AG04450 (cell line): ENCODE measurements at regions not wholly inside any gene's neighbourhood (a gene's known extent, or its start where the extent isn't known, plus 50 kb on each side); places are given as distances from the start of the nearest gene placed in this dataset.
"Not testable (repeated sequence)": the region's sequence is repeated elsewhere in the genome, so short reads cannot be mapped to it uniquely, and the experiment has no call there.

Source experiments
- CTCF ChIA-PET: fragments of 300-600, 350-600 bp; formaldehyde crosslinking; extraction: SDS; loops from one replicate; lab custom pipeline; 2022; ENCODE audit warnings: antibody characterized with exemption, inconsistent platforms; lab: Charles Lee
- POLR2A ChIA-PET: fragments of 350-600 bp; formaldehyde crosslinking; extraction: SDS; loops from one replicate; lab custom pipeline; 2021; ENCODE audit warnings: antibody characterized with exemption, inconsistent platforms; lab: Yijun Ruan, JAX
- DNase-seq: peaks from one replicate; pipeline ENCODE4 v3.0.0-alpha.2; 2011; ENCODE audit warnings: low read depth, low spot score
- H3K27ac ChIP-seq: one replicate; pipeline ENCODE4 v1.5.1; 2012; ENCODE audit warnings: low read depth, low read length, control low read depth
- H3K27me3 ChIP-seq: one replicate; pipeline ENCODE4 v1.6.0; 2012; ENCODE audit warnings: low read length; ENCODE audit not compliant: control insufficient read depth, insufficient read depth
- H3K4me3 ChIP-seq: 2 replicates; pipeline ENCODE4 v1.5.1; 2011; ENCODE audit warnings: mild to moderate bottlenecking, low read depth, low read length, control low read depth
- H3K9me3 ChIP-seq: 2 replicates; pipeline ENCODE4 v1.5.1; 2012; ENCODE audit warnings: low read length; ENCODE audit not compliant: control insufficient read depth, insufficient read depth
- TF ChIP-seq, protein P1 (sequence below): IDR thresholded peaks from 2 replicates; pipeline ENCODE4 v1.5.1; 2011; ENCODE audit warnings: low read depth, low read length, control low read depth, inconsistent platforms

GRCh38 chr13:80677227-80677626, 336.3 kb upstream of the SPRY2 start:
- DNase-seq, result no peak
- ChIA-PET POLR2A (no interaction called here), CTCF (no interaction called here)
- no peak overlapping the region for H3K27ac ChIP-seq
- TF ChIP-seq, protein P1, sequence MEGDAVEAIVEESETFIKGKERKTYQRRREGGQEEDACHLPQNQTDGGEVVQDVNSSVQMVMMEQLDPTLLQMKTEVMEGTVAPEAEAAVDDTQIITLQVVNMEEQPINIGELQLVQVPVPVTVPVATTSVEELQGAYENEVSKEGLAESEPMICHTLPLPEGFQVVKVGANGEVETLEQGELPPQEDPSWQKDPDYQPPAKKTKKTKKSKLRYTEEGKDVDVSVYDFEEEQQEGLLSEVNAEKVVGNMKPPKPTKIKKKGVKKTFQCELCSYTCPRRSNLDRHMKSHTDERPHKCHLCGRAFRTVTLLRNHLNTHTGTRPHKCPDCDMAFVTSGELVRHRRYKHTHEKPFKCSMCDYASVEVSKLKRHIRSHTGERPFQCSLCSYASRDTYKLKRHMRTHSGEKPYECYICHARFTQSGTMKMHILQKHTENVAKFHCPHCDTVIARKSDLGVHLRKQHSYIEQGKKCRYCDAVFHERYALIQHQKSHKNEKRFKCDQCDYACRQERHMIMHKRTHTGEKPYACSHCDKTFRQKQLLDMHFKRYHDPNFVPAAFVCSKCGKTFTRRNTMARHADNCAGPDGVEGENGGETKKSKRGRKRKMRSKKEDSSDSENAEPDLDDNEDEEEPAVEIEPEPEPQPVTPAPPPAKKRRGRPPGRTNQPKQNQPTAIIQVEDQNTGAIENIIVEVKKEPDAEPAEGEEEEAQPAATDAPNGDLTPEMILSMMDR, result no peak
- peaks cover 3% of the 10 kb centered on the region for H3K9me3 ChIP-seq
- no peak overlapping the region for H3K4me3 ChIP-seq
- no peaks in the 10 kb centered on the region for H3K27me3 ChIP-seq

DNA sequence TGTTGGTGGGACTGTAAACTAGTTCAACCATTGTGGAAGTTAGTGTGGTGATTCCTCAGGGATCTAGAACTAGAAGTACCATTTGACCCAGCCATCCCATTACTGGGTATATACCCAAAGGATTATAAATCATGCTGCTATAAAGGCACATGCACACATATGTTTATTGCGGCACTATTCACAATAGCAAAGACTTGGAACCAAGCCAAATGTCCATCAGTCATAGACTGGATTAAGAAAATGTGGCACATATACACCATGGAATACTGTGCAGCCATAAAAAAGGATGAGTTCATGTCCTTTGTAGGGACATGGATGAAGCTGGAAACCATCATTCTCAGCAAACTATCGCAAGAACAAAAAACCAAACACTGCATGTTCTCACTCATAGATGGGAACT, 334.5 kb upstream of the SPRY2 start:
- H3K9me3 ChIP-seq, POLR2A ChIA-PET, H3K27me3 ChIP-seq, H3K4me3 ChIP-seq, DNase-seq, H3K27ac ChIP-seq, CTCF ChIA-PET: not testable (repeated sequence)

- ChIA-PET POLR2A (no interaction called here), CTCF (no interaction called here)
- H3K27ac ChIP-seq, result no peak overlapping the region
- H3K9me3 ChIP-seq, result no peaks in the 10 kb centered on the region
- no peaks in the 10 kb centered on the region for H3K27me3 ChIP-seq
- no peak overlapping the region for H3K4me3 ChIP-seq
- DNase-seq, result no peak
- TF ChIP-seq, protein P1, result no peak
Observed at GRCh38 chr13:80671773-80672172, 330.8 kb upstream of the SPRY2 start.

- Histone ChIP-seq H3K4me3 (no peak overlapping the region), H3K27me3 (no peaks in the 10 kb centered on the region), H3K27ac (no peak overlapping the region), H3K9me3 (no peaks in the 10 kb centered on the region)
- TF ChIP-seq, protein P1, result no peak
- CTCF ChIA-PET, result no interaction called here
- DNase-seq, result no peak
- POLR2A ChIA-PET, result no interaction called here
Observed at GRCh38 chr13:80669112-80669511, 328.2 kb upstream of the SPRY2 start.

GRCh38 chr13:80668452-80668851, 327.5 kb upstream of the SPRY2 start:
- ChIA-PET POLR2A (no interaction called here), CTCF (no interaction called here)
- H3K4me3 ChIP-seq, result no peak overlapping the region
- TF ChIP-seq, protein P1, result no peak
- no peak for DNase-seq
- H3K9me3 ChIP-seq, result no peaks in the 10 kb centered on the region
- H3K27ac ChIP-seq, result no peak overlapping the region
- H3K27me3 ChIP-seq, result no peaks in the 10 kb centered on the region
